GM13976 (cell line): ENCODE measurements at regions not wholly inside any gene's neighbourhood (a gene's known extent, or its start where the extent isn't known, plus 50 kb on each side); places are given as distances from the start of the nearest gene placed in this dataset.

ENCODE experiments used
- DNase-seq: peaks from one replicate; pipeline ENCODE4 v3.0.0; 2012; ENCODE audit warnings: low spot score
- CTCF ChIP-seq: IDR thresholded peaks from 2 replicates; pipeline ENCODE4 v1.5.1; 2012; ENCODE audit warnings: borderline replicate concordance, mild to moderate bottlenecking; ENCODE audit not compliant: insufficient read depth; ENCODE audit errors: extremely low read depth, missing control alignments, control extremely low read depth
- in situ Hi-C: fragments of 300-500 bp; cut with MboI; formaldehyde crosslinking; loops from one replicate; pipeline ENCODE4 v1.12.0; 2022; ENCODE audit warnings: low sequenced_read_pairs, mixed read lengths, inconsistent platforms; ENCODE audit not compliant: unreplicated experiment

GRCh38 chr22:34283844-34284243, 363.6 kb upstream of the LARGE1 start:
- DNase-seq, result no peak
- in situ Hi-C loops, result no loop called here
- no peak for TF ChIP-seq CTCF

- TF ChIP-seq CTCF, result no peak
- in situ Hi-C loops, result no loop called here
- DNase-seq, result no peak
Measured at GRCh38 chr22:34293324-34293723, 373.0 kb upstream of the LARGE1 start.

- no peak for DNase-seq
- in situ Hi-C loops, result no loop called here
- no peak for TF ChIP-seq CTCF
Measured at GRCh38 chr22:34294476-34294875, 374.2 kb upstream of the LARGE1 start.

- TF ChIP-seq CTCF, result no peak
- no peak for DNase-seq
- in situ Hi-C loops, result no loop called here
Measured at GRCh38 chr22:34294986-34295385, 374.7 kb upstream of the LARGE1 start.

GRCh38 chr22:34296461-34296860, 376.2 kb upstream of the LARGE1 start:
- in situ Hi-C loops, result no loop called here
- TF ChIP-seq CTCF, result no peak
- no peak for DNase-seq

- no peak for DNase-seq
- in situ Hi-C loops, result no loop called here
- TF ChIP-seq CTCF, result no peak
Measured at GRCh38 chr22:34297536-34298120, 377.4 kb upstream of the LARGE1 start.
